ENCODE measurements at regions not wholly inside any gene's neighbourhood (a gene's known extent, or its start where the extent isn't known, plus 50 kb on each side); places are given as distances from the start of the nearest gene placed in this dataset.

DNA sequence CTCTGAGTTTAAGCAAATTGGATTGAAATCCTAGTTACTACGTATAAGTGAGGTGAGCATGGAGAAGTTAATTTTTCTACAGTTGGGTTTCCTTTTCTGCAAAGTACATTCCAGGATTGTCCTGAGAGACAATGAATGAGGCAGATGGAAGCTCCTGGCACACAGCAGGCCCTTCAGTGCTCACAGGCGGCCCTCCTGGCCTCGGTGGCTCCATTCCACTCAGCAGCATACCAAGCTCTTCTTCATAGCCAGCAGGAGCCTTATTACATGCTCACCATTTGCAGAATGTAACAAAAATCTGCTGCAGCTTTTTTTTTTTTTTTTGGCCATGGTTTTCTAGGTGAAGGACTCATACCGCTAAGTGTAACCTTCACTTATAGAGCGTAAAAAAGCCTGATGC lies 113.2 kb upstream of the FAM9B start:
- no peak for DNase-seq (ENCODE audit: extremely low spot score, insufficient read length, low read depth)
- no peak for FAIRE-seq

DNA sequence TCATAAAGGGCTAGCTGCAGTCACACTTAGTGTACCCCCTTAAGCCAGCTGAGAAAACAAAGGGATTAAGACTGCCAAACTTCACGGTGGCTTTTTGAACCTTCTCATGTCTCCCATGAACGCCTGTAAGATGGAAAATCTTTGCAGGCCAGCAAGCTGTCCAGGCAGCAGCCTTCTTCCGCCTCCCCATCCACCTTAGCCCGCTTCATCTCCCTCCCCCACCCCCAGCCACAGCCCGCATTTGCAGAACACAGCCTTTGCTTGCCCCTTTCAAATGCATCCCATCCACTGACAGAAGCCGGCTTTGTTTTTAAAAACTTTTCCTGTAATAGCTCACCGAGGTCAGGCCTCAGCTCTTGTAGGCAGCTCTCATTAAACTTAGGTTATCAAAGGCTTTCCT lies 113.8 kb upstream of the FAM9B start:
- FAIRE-seq: no peak
- DNase-seq (ENCODE audit: extremely low spot score, insufficient read length, low read depth): no peak

DNA sequence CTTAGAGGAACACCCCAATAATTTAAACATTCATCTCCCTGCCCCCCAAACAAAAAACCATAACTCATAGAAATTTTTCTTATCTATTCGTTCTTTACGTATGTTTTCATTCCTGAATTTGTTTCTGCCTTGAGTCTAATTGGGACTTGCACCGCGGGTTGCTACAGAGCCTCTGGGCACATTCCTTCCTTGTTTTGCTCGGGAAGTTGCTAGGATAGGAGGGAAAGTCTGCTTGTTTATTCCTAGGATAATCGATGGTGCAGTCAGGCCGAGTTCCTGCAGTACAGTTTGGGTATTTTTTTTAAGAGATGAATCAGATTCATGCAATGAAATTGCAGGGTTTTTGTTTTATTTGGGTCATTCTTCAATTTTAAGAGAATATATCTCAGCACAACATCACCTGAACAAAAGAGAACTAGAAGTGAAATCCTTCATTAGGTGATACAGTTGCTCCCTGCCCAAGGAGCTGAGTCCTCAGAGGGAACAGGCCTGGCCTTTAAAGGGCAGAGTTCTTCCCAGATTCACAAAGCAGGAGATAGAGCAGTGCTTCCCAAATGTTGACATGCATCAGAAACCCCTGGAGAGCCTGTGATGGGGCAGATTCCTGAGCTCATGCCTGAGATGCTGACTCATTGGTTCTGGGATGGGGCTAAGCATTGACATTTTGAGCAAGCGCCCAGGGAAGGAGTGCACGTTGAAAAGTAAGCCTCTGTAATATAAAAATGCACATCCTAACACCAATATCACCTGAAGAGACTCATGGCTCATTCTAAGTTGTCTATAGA lies 114.9 kb upstream of the FAM9B start:
- no peak for DNase-seq (ENCODE audit: extremely low spot score, insufficient read length, low read depth)
- no peak for FAIRE-seq

DNA sequence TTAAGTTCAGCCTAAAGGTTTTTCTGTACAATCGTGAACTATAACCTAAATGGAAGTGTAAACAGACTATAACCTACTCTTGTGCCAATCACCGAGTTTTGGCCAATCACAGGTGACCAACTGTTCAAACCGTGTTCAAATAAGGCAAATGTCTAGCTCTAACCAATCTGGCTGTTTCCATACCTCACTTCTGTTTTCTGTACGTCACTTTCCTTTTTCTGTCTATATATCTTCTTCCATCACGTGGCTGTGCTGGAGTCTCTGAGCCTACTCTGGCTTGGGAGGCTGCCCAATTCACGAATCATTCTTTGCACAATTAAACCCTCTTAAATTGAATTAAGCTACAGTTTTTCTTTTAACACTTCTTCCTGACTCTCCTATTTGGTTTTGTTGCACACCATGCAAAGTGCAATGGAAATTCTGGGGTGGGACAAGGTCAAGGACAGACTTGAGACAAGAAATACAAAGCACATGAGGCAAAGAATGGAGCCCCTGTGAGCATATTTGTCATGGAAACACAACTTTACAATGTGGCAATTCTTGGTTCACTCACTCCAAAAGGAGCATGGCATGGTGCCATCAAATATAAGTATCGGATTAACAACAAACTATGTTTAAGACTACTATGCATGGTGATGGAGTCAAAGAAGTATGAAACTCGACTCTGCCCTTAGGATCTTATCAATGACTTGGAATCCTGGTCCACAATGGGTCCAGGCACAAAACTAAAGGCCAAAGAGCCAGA lies 115.7 kb upstream of the FAM9B start:
- no peak for FAIRE-seq
- DNase-seq (ENCODE audit: extremely low spot score, insufficient read length, low read depth): no peak

DNA sequence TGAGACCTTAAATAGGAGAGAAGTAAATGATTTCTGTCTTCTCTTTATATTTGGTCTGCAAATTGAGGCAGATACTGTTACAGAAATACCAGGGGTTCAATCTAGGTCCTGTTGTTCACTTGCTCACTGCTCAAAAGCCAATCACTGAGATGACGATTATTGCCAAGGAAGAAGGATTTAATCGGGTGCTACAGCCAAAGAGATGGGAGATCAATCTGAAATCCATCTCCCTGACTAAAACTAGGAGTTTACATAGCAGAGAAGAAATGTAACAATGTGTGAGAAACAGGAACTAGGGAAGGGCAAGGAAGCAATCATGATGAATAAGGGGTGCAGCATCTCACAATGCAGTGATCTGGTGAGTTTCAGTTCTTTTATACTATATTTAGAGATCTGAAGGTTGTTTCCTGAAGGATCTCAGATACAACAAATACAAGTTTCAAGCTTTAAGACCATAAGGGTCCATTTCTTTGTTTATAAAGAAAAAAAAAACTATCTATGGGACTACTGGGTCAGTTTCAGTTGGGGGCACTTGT lies 117.9 kb upstream of the FAM9B start:
- FAIRE-seq: no peak
- no peak for DNase-seq (ENCODE audit: extremely low spot score, insufficient read length, low read depth)

DNA sequence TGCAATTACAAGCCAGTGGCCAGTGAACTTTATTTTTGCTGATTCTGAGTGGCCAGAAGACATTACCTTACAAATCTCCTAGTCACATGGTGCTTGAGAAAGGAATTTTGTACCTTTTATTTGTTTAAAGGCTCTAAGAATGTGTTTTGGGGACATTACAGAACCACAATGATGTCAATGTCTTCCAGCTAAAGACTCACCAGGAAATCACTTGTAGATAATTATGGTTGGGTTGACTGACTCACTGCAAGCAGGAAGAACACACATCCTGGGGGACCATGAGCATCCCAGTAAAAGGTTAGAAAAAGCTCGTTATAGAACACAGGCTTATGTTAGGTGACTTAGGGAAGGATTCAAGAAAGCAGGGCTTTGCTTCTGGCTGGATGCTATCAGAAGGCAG lies 119.4 kb upstream of the FAM9B start:
- FAIRE-seq (no peak), DNase-seq (ENCODE audit: extremely low spot score, insufficient read length, low read depth) (no peak)

DNA sequence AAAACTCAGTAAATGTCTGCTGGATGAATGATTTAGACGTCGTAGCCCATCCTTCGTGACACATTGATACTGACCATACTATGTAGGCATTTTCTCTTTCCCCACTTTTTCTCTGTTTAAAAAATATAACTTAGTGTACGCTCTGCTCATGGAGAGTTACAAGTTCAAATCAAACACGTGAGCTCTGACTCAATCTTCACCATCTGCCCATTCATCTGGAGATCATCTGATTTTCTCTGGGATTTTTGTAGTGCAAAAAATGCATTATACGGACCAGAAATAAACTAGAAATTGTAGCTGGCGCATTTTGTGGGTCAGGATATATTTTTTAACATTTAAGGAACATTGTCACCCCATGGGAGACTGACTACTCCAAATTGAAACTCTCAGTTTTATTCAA lies 124.7 kb upstream of the FAM9B start:
- no peak for DNase-seq (ENCODE audit: extremely low spot score, insufficient read length, low read depth)
- no peak for FAIRE-seq

DNA sequence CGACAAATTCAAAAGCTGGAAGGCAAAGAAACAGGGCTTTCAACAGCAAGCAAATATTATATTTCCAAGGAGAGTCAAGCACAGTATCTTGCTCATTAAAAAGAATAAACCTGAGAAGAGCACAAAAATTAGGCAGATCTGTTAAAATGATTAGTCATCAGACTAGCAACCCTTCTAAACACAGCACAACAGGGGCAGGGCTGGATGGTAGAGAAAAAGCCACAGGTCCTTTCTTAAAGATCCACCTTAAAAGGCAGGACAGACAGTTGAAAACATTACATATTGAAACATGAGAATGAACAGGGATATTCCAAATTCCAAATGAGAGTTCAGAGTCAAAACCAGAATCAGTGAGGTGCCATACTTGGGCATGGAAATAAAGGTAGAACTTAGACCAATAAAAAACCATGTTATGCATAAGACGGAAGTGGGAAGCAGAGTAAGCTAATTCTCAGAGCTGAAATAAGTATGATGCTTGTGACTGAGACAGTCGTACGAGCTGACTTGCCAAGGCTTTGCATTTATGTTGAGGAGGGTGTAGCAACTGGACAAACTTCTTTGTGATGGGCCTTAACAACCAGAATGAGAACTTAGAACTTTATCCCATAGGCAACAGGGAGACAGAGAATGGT lies 126.9 kb upstream of the FAM9B start:
- FAIRE-seq (no peak), DNase-seq (ENCODE audit: extremely low spot score, insufficient read length, low read depth) (no peak)

DNA sequence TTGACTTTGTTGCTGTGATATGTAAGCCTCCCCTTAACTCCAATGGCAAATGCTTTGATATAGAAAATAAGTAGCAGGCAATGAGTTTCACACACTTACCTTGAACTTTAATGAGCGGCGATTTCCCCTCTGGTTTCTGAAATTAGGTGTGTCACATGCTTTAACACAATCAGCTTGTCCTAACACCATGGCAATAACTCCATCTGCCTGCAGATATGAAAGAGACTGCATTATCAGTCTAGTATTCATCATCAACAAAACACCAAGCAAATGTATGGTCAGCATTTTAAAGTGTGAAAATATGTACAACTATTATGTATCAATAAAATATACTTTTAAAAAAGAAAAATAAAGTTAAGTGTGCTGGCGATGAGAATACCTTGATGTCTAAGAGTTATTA lies 128.8 kb upstream of the FAM9B start:
- FAIRE-seq (no peak), DNase-seq (ENCODE audit: extremely low spot score, insufficient read length, low read depth) (no peak)

DNA sequence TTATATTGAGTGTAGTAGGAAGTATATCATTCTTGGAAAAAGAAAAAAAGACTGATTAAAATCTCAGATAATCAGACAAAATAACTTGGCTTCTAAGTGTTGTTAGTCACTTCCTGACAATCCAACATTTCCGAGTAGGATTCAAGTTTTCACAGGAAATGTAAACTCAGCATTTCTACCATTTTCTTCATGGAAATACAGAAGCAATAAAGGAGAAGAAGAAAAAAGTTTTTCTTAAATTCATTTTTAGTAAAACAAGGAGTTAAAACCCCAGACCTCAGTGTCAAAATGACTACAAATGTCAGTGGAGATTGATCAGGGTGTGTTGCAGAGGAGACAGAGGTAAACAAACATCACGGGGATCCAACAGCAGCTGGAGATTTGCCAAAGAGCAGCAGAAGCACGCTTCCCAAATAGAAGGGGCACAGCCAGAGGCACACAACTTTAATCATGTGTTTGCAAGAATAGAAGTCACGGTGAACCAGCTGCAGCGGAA lies 129.3 kb upstream of the FAM9B start:
- DNase-seq (ENCODE audit: extremely low spot score, insufficient read length, low read depth) (no peak), FAIRE-seq (no peak)

DNA sequence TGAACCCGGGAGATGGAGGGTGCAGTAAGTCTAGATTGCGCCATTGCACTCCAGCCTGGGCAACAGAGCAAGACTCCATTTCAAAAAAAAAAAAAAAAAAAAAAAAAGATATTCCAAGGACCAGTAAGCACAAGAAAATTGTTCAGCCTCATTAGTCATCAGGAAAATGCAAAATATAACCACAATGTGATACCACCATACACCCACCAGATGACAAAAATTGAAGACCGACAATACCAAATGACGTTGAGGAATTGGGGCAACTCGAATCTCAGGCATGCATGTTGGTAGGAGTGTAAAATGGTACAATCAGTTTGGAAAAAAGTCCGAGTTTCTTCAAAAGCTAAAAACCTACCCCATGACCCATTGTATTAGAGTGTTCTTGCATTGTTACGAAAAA lies 130.2 kb upstream of the FAM9B start:
- FAIRE-seq (no peak), DNase-seq (ENCODE audit: extremely low spot score, insufficient read length, low read depth) (no peak)

DNA sequence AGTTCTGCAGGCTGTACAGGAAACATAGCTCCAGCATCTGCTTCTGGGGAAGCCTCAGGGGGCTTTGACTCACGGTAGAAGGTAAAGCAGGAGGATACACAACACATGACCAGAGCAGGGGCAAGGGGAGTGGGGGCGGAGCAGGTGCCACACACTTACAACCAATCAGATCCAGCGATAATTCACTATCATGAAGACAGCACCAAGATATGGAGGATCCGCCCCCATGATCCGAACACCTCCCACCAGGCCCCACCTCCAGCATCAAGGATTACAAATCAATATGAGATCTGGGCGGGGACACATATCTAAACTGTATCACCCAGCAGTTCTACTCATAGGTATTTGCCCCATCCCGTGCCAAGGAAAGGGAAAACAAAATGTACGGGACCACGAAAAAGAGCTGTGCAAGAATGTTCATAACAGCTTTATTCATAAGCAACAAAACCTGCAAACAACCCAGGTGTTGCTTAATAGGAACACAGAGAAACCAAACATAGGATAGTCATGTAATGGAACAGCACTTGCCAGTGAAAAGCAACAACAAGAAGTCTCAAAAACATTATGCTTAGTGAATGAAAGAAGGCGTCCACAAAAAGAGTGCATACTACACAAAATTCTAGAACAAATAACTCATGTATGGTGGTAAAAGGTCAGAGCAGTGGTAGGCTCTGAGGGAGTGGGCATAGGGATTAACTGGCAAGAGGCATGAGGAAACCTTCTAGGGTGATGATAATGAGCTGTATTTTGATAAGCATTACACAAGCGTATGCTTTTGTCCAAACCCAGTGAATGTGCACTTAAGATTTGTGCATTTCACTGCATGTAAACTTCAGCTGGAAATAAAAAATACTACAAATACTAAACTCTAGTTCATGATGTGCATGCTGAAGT lies 130.9 kb upstream of the FAM9B start:
- FAIRE-seq (peak; percentile 18), DNase-seq (ENCODE audit: extremely low spot score, insufficient read length, low read depth) (no peak)

DNA sequence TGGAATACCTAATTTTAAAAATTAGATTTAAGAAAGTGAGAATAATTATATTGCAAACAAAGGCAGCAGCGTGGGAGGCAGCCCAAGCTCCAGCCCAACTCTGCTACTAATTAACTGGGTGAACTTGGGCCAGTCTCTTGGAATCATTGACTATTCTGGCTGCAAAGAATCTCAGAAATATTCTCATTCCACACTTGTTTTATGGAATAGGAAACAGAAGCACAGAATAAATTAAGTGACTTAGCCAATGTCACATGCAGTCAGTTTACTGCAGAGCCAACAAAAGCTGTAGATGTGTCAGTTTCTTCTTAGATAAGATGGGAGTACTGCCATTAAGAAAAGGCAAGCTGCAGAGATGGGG lies 132.6 kb upstream of the FAM9B start:
- no peak for DNase-seq (ENCODE audit: extremely low spot score, insufficient read length, low read depth)
- FAIRE-seq: no peak

DNA sequence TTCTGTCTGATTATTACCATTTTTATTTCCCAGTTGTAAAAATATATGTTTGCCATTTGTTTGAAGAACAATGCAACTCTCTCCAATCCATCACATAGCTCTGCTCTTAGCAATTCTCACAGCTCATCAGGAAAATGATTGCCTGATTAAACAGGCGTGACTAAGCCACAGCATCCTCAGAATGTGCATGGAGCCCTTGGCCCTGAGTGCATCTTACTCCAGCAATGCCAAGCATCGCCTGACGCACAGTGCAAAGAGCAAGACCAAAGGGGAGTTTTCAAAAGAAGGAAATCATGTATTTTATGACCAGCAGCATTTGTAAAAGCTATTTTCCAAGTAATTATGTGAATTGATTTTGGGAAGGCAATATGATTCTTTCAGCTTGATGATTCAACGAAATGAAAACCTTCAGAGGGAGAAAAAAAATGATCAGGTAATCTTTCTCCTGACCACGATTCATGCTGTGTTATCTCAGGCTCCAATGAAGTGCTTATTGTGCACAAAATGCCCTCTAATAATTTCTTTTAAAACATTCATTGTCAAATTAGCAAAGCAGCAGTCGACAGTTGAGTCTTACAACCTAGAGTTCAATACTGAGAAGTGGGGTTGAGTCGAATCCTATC lies 138.0 kb upstream of the FAM9B start:
- FAIRE-seq (no peak), DNase-seq (ENCODE audit: extremely low spot score, insufficient read length, low read depth) (no peak)

DNA sequence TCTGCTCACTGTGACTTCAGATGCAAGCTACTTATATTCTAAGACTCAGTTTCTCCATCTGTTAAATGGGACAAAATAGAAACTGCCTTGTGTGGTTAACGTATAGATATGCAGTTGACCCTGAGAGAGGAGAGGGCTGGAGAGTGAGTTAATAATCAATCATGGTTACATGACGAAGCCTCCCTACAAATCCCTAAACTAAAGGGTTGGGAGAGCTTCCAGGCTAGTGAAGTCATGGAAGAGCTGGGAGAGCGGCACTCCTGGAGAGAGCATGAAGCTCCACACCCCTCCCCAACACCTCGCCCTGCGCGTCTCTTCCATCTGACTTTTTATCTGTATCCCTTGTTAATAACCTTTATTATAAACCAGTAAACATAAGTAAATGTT lies 138.5 kb upstream of the FAM9B start:
- no peak for FAIRE-seq
- DNase-seq (ENCODE audit: extremely low spot score, insufficient read length, low read depth): no peak

DNA sequence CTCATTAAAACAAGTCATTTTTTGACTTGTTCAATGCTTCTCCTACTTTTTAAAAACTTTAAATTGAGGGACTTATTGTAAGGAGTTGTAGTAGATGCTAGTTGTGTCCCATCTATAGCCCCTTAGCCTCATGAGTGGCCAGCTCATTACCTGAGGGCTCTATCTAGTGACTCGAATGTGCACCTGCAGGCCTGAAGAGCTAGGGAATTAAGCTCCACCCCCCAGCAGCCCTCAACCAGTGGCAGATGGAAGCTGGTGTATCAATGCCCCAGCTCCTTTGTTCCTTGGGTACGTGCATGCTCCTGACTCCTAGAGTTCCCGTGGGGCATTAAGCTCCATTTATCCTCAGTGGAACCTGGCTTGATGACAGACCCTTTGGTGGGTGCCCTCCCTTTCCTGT lies 146.7 kb upstream of the FAM9B start:
- DNase-seq (ENCODE audit: extremely low spot score, insufficient read length, low read depth): no peak
- no peak for FAIRE-seq

DNA sequence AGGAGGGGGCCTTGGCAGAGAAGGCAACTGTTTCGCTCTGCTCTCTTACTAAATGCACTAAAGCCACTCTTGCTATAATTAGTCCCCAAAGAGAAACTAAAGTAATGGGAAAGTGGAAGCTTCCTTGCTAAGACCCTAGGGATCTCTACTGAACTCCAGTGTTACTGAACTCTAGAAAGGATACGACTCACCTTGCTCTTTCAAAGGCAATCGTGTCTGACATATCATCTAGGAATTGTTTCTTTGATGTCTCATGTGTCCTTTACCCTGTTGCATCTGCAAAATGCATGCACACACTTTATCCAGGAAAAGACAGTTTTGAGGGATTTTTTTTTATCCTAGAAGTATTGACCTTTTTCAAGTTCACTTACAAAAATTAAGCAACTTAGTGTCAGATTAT lies 148.1 kb upstream of the FAM9B start:
- FAIRE-seq (no peak), DNase-seq (ENCODE audit: extremely low spot score, insufficient read length, low read depth) (no peak)

DNA sequence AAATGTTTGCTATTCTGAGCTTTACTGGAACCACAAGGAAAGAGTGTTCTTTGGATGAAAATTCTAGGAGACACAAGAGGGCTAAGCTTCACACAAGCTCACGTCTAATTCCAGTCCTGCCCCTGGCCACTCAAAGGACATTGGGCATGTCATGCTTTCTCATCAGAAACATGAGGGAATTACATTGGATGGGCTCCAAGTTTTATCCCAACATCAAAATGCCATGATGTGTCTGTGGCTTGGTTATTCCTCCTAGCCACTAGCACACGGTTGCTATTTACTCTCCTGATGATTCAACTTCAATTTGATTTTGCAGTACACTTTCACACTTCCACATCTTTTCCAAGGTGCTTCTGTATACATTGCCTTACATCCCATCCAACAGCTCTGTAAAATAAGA lies 149.6 kb upstream of the FAM9B start:
- FAIRE-seq (no peak), DNase-seq (ENCODE audit: extremely low spot score, insufficient read length, low read depth) (no peak)

DNA sequence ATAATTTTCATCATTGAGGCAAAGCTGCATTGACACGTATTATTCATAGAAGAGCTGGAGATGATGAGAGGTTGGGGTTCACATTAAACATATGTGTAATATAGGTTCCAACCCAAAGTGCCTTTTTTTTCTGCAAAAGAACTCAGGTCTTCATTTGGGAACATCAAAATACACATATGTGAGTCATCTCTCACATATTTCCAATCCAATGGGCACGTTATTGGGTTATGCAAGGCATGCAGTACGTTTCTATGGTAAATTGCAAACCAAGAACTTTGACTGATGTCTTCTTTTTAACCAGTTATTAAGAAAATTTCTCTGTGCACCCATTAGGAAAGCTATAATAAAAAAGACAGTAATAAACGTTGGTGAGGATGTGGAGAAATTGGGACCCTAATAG lies 150.3 kb upstream of the FAM9B start:
- no peak for DNase-seq (ENCODE audit: extremely low spot score, insufficient read length, low read depth)
- FAIRE-seq: no peak

DNA sequence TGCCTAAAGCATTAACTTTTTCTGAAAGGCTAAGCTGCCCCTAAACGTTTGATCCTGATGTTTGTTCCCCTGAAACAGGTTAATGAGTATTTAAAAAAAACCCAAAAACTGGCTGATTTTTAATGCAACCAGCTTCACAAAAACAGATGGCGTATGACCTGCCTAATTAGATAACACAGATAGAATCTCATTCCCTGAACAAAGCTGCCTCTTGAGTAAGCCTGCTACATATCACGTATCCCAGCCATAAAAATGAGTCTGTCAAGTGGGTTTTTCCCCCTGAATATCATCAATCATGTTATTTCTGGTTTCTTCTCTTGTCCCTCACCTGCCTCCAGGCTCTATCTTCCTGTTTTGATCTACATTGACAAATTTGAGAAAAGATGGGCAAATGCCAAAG lies 154.2 kb upstream of the FAM9B start:
- no peak for FAIRE-seq
- no peak for DNase-seq (ENCODE audit: extremely low spot score, insufficient read length, low read depth)
